ENCODE measurements at regions not wholly inside any gene's neighbourhood (a gene's known extent, or its start where the extent isn't known, plus 50 kb on each side); places are given as distances from the start of the nearest gene placed in this dataset.

- TF ChIP-seq CTCF (IDR thresholded peaks at IDR 0.05; ENCODE audit: low read depth, low read length) (no peak), POLR2A (IDR thresholded peaks at IDR 0.05; ENCODE audit: extremely low read depth, insufficient read length) (no peak), MAX (IDR thresholded peaks at IDR 0.05; ENCODE audit: low read depth, low read length) (no peak), MYC (IDR thresholded peaks at IDR 0.05; ENCODE audit: low read depth, low read length) (no peak)
Observed at GRCh38 chr3:43175541-43175940, 69.7 kb upstream of the POMGNT2 start.
